Neuronal stem cell (in vitro differentiated cells): ENCODE measurements at regions not wholly inside any gene's neighbourhood (a gene's known extent, or its start where the extent isn't known, plus 50 kb on each side); places are given as distances from the start of the nearest gene placed in this dataset.

Experiments used
- DNase-seq: peaks from one replicate; pipeline ENCODE4 v3.0.0-alpha.2; 2013; ENCODE audit warnings: low spot score
- H2AFZ ChIP-seq: one replicate; pipeline ENCODE4 v1.6.1; 2013; ENCODE audit warnings: mild to moderate bottlenecking, low read length, inconsistent platforms
- H2AK5ac ChIP-seq: 2 replicates; pipeline ENCODE4 v1.6.1; 2013; ENCODE audit warnings: low read depth, mild to moderate bottlenecking, inconsistent platforms, low read length, moderate library complexity, mixed read lengths
- H2BK120ac ChIP-seq: 2 replicates; pipeline ENCODE4 v1.6.1; 2013; ENCODE audit warnings: low read depth, mild to moderate bottlenecking, inconsistent platforms, low read length, moderate library complexity, mixed read lengths
- H2BK12ac ChIP-seq: one replicate; pipeline ENCODE4 v1.6.1; 2013; ENCODE audit warnings: low read length, inconsistent platforms
- H2BK15ac ChIP-seq: 2 replicates; pipeline ENCODE4 v1.6.1; 2013; ENCODE audit warnings: mild to moderate bottlenecking, low read length, inconsistent platforms, mixed read lengths
- H2BK5ac ChIP-seq: one replicate; pipeline ENCODE4 v1.6.1; 2013; ENCODE audit warnings: inconsistent platforms, mild to moderate bottlenecking, low read length, moderate library complexity
- H3K14ac ChIP-seq: one replicate; pipeline ENCODE4 v1.6.1; 2013; ENCODE audit warnings: low read length, inconsistent platforms
- H3K18ac ChIP-seq: 2 replicates; pipeline ENCODE4 v1.6.1; 2013; ENCODE audit warnings: low read length, inconsistent platforms
- H3K23ac ChIP-seq: 2 replicates; pipeline ENCODE4 v1.6.1; 2013; ENCODE audit warnings: low read depth, mild to moderate bottlenecking, mixed read lengths, low read length, inconsistent platforms; ENCODE audit not compliant: poor library complexity
- H3K27ac ChIP-seq: replicated peaks from 3 replicates; pipeline ENCODE4 v1.5.1; 2013; ENCODE audit warnings: low read length, inconsistent platforms
- H3K27me3 ChIP-seq, 3 experiments: 2 replicates each; pipeline ENCODE4 v1.6.1; 2013; ENCODE audit warnings: low read length in 3 of 3, mild to moderate bottlenecking in 2 of 3, inconsistent platforms in 1 of 3, low read depth in 1 of 3, mixed read lengths in 1 of 3, moderate library complexity in 1 of 3; ENCODE audit not compliant: control insufficient read depth in 3 of 3, insufficient read depth in 3 of 3
- H3K36me3 ChIP-seq, 2 donors: replicated peaks in 1 of 2; 2 replicates each; pipeline ENCODE4 v1.6.1; 2013; ENCODE audit warnings: low read length in 2 of 2; ENCODE audit not compliant: control insufficient read depth in 2 of 2, insufficient read depth in 2 of 2
- H3K4ac ChIP-seq: 2 replicates; pipeline ENCODE4 v1.6.1; 2013; ENCODE audit warnings: inconsistent platforms, mild to moderate bottlenecking, low read length, moderate library complexity
- H3K4me1 ChIP-seq, 2 donors: 1 replicate in 1 of 2; 2 replicates in 1 of 2; pipeline ENCODE4 v1.6.1; 2013; ENCODE audit warnings: low read length in 2 of 2, low read depth in 1 of 2; ENCODE audit not compliant: control insufficient read depth in 2 of 2, insufficient read depth in 1 of 2
- H3K4me2 ChIP-seq: one replicate; pipeline ENCODE4 v1.6.1; 2013; ENCODE audit warnings: mild to moderate bottlenecking, low read length, inconsistent platforms; ENCODE audit not compliant: insufficient read depth, poor library complexity, severe bottlenecking
- H3K4me3 ChIP-seq, 2 donors: 2 replicates each; pipeline ENCODE4 v1.5.1; 2013; ENCODE audit warnings: low read length in 2 of 2, mild to moderate bottlenecking in 2 of 2, inconsistent platforms in 1 of 2, moderate library complexity in 1 of 2
- H3K79me1 ChIP-seq: one replicate; pipeline ENCODE4 v1.6.1; 2013; ENCODE audit warnings: low read depth, mild to moderate bottlenecking, inconsistent platforms, low read length, moderate library complexity
- H3K9ac ChIP-seq: one replicate; pipeline ENCODE4 v1.6.1; 2013; ENCODE audit warnings: mild to moderate bottlenecking, low read depth, low read length, inconsistent platforms; ENCODE audit not compliant: poor library complexity
- H3K9me3 ChIP-seq, 2 donors: replicated peaks in 1 of 2; 2 replicates each; pipeline versions ENCODE3 to v1.6.1; 2013; ENCODE audit warnings: low read length in 2 of 2, mild to moderate bottlenecking in 2 of 2, inconsistent platforms in 1 of 2, low read depth in 1 of 2, mixed read lengths in 1 of 2, moderate library complexity in 1 of 2; ENCODE audit not compliant: control insufficient read depth in 2 of 2, insufficient read depth in 1 of 2
- H4K8ac ChIP-seq: one replicate; pipeline ENCODE4 v1.6.1; 2013; ENCODE audit warnings: low read depth, mild to moderate bottlenecking, inconsistent platforms, low read length, moderate library complexity
- H4K91ac ChIP-seq: one replicate; pipeline ENCODE4 v1.6.1; 2013; ENCODE audit warnings: low read length, low read depth, mild to moderate bottlenecking, inconsistent platforms; ENCODE audit not compliant: poor library complexity
- WGBS, 2 donors: extraction: QIAGEN DNeasy Blood & Tissue Kit; methylation state at CpG; one replicate each; pipeline ENCODE4 v1.1.7; 2013; ENCODE audit warnings: missing lambda C conversion rate in 2 of 2, mixed read lengths in 1 of 2; ENCODE audit not compliant: insufficient read length in 2 of 2, insufficient replicate concordance in 1 of 2; ENCODE audit errors: extremely low coverage in 2 of 2; 5-methylcytosine and 5-hydroxymethylcytosine counted together

DNA sequence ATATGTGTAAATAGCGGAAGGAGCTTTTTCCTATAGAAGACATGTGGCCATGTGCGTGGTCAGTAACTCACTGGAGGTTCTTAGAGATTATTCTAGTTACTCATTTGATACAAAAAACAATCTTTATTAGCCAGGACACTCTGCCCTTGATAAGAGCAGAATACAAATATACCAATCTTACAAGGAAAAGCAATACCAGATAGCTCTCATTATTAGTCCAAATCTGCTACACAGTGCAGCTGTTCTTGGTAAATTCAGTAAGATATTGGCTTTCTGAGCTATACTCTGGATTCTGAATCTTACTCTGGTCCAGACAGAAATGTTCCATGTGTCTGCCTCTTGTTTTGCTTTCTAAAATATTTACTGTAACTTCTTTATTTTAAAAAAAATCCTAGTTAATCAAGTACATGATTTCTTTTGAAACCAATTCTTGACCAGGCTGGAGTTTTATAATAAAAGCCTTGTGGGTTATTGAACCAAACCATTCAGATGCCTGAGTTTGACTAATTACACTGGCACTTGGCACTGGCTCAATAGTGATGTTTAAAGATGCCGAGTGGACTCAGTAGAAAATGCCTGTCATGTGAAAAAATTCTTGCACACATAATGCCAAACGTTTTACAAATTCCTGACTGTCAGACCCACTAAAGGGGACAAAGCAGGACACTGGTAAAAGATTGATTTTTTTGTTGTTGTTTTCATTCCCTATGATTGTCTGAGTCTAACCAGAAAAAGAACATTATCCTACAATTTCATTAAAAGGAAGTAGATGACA lies 242.8 kb upstream of the TCF21 start:
- Histone ChIP-seq H4K91ac (no peak overlapping the region), H2BK12ac (no peak overlapping the region), H3K4ac (no peak overlapping the region), H3K4me3 (no peak overlapping the region), H2BK15ac (no peak overlapping the region), H3K23ac (no peak overlapping the region), H3K18ac (no peak overlapping the region), H3K79me1 (no peaks in the 10 kb centered on the region), H3K27me3 (no peaks in the 10 kb centered on the region), H2BK120ac (no peak overlapping the region), H3K9me3 (no peaks in the 10 kb centered on the region), H3K4me1 (no peaks in the 10 kb centered on the region), H2AK5ac (no peak overlapping the region), H3K36me3 (no peaks in the 10 kb centered on the region), H3K14ac (no peak overlapping the region), H3K9ac (no peak overlapping the region), H2AFZ (no peak overlapping the region), H3K27ac (no peak overlapping the region), H4K8ac (no peak overlapping the region), H3K4me2 (no peak overlapping the region), H2BK5ac (no peak overlapping the region)
- no peak for DNase-seq
- WGBS, 2 donors = no CpG with 5 or more reads among the region's 4 CpGs

DNA sequence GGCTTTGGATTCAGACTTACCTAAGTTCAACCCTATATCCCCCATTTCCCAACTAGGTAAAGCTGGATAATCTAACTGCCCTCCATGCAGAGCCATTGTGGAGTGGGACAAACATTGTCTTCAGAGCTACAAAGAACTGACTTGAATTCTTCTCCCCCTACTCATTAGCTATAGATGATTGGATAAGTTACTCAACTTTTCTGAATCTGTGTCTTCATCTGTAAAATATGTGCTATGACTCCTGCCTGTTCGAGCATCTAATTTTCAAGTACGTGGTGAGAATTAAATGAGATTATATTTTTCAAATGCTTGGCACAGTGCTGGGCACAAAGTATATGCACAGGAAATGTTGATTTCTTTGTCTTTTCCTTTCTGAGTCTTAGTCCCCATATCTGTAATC lies 240.3 kb upstream of the TCF21 start:
- WGBS, 2 donors = no CpG with 5 or more reads among the region's 2 CpGs
- no peak overlapping the region for H2BK5ac ChIP-seq
- H2BK15ac ChIP-seq = no peak overlapping the region
- H3K4me1 ChIP-seq = no peaks in the 10 kb centered on the region
- H3K4me2 ChIP-seq = no peak overlapping the region
- H4K91ac ChIP-seq = no peak overlapping the region
- no peak overlapping the region for H3K27ac ChIP-seq
- H2BK12ac ChIP-seq = no peak overlapping the region
- H2BK120ac ChIP-seq = no peak overlapping the region
- H3K9ac ChIP-seq = no peak overlapping the region
- no peak overlapping the region for H3K18ac ChIP-seq
- no peak overlapping the region for H3K4me3 ChIP-seq
- no peak overlapping the region for H2AK5ac ChIP-seq
- no peak overlapping the region for H3K23ac ChIP-seq
- DNase-seq = no peak
- H4K8ac ChIP-seq = no peak overlapping the region
- H3K14ac ChIP-seq = no peak overlapping the region
- H3K9me3 ChIP-seq = no peaks in the 10 kb centered on the region
- no peak overlapping the region for H3K4ac ChIP-seq
- H3K79me1 ChIP-seq = no peaks in the 10 kb centered on the region
- no peaks in the 10 kb centered on the region for H3K27me3 ChIP-seq
- H3K36me3 ChIP-seq = no peaks in the 10 kb centered on the region
- H2AFZ ChIP-seq = no peak overlapping the region

DNA sequence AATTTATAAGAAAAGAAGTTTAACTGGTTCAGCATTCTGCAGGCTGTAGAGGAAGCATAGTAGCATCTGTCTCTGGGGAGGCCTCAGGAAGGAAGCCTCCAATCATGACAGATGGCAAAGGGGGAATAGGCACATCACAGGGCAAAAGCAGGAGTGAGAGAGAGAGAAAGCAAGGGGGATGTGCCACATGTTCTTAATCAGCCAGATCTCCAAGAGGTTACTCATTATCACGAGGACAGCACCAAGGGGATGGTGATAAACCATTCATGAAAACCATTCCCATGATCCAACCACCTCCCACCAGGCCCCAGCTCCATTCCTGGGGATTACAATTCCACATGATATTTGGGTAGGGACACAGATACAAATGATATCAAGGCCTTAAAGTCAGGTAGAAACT lies 217.5 kb upstream of the TCF21 start:
- Histone ChIP-seq H2BK120ac (no peak overlapping the region), H3K79me1 (no peaks in the 10 kb centered on the region), H3K4me1 (no peaks in the 10 kb centered on the region), H3K27ac (no peak overlapping the region), H3K4me3 (no peak overlapping the region), H3K4ac (no peak overlapping the region), H3K23ac (no peak overlapping the region), H3K18ac (no peak overlapping the region), H3K9ac (no peak overlapping the region), H4K8ac (no peak overlapping the region), H2AK5ac (no peak overlapping the region), H3K36me3 (no peaks in the 10 kb centered on the region), H3K9me3 (no peaks in the 10 kb centered on the region), H2BK12ac (no peak overlapping the region), H3K4me2 (no peak overlapping the region), H3K27me3 (no peaks in the 10 kb centered on the region), H2BK15ac (no peak overlapping the region), H4K91ac (no peak overlapping the region), H3K14ac (no peak overlapping the region), H2AFZ (no peak overlapping the region), H2BK5ac (no peak overlapping the region)
- WGBS, 2 donors = no CpG with 5 or more reads among the region's 1 CpG
- no peak for DNase-seq

DNA sequence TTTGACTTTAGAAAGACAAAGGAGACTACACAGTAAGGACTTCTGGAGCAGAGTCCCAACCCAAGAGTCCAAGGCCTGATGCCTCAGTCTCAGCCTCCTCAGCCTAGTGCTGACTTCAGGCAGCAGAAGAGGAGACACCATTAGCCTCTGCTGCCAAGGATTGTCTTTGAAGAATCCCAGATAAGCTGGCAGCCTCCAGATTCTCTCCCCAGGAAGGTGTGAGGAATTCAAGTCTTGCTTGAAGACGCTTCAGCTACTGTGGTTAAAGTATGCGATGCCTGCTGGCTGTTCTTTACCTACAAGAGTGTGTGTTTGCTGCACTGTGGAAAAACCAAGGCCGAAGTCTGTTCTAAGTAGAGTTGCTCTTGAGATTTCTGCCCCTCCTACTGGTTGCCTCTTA lies 215.9 kb upstream of the TCF21 start:
- no peak overlapping the region for H3K4ac ChIP-seq
- no peak overlapping the region for H2BK120ac ChIP-seq
- no peak overlapping the region for H3K4me2 ChIP-seq
- no peak overlapping the region for H3K4me3 ChIP-seq
- H2AFZ ChIP-seq = no peak overlapping the region
- no peaks in the 10 kb centered on the region for H3K36me3 ChIP-seq
- no peak overlapping the region for H3K23ac ChIP-seq
- H2AK5ac ChIP-seq = no peak overlapping the region
- WGBS, 2 donors = no CpG with 5 or more reads among the region's 3 CpGs
- H3K4me1 ChIP-seq = no peaks in the 10 kb centered on the region
- H3K9ac ChIP-seq = no peak overlapping the region
- H2BK5ac ChIP-seq = no peak overlapping the region
- H3K27ac ChIP-seq = no peak overlapping the region
- no peak overlapping the region for H3K14ac ChIP-seq
- H4K91ac ChIP-seq = no peak overlapping the region
- no peak overlapping the region for H2BK12ac ChIP-seq
- H3K27me3 ChIP-seq = no peaks in the 10 kb centered on the region
- H2BK15ac ChIP-seq = no peak overlapping the region
- H3K18ac ChIP-seq = no peak overlapping the region
- no peak for DNase-seq
- H4K8ac ChIP-seq = no peak overlapping the region
- H3K9me3 ChIP-seq = no peaks in the 10 kb centered on the region
- no peaks in the 10 kb centered on the region for H3K79me1 ChIP-seq
